HepG2 (cell line): ENCODE measurements at regions not wholly inside any gene's neighbourhood (a gene's known extent, or its start where the extent isn't known, plus 50 kb on each side); places are given as distances from the start of the nearest gene placed in this dataset.

Experiments
- ATAC-seq: fragments of 200-7000 bp; cut with Tn5 transposase; 3 replicates; pipeline ENCODE4 v1.9.1; 2020; ENCODE audit warnings: mild to moderate bottlenecking, moderate library complexity
- BruUV-seq: library from RNA; stranded (reverse); fragments of 400-500 nt; replicated peaks from 2 replicates; lab custom pipeline; 2021; lab: Mats Ljungman, UMichigan
- CTCF ChIA-PET: fragments of 300-600 bp; formaldehyde crosslinking; extraction: SDS; loops from one replicate; lab custom pipeline; 2021; ENCODE audit warnings: low total read pairs, inconsistent platforms, low intra/inter-chr PET ratio; lab: Yijun Ruan, JAX
- POLR2A ChIA-PET: fragments of 350-600 bp; sonication (Branson Sonifier 250); formaldehyde crosslinking; loops from one replicate; lab custom pipeline; 2020; ENCODE audit warnings: antibody characterized with exemption, inconsistent platforms; lab: Yijun Ruan, JAX
- DNase-seq: peaks from one replicate; pipeline ENCODE4 v3.0.0-alpha.2; 2015; ENCODE audit warnings: low spot score
- FAIRE-seq: peaks from 3 replicates; lab custom pipeline; 2011; peaks lifted over from hg19 to GRCh38; lab: Jason Lieb, UNC
- H2AFZ ChIP-seq: one replicate; pipeline ENCODE4 v1.6.1; 2011; ENCODE audit warnings: low read length, inconsistent platforms
- H3K27ac ChIP-seq: fragments of 300-600 bp; 3 replicates; pipeline ENCODE4 v1.8.0; 2011; ENCODE audit warnings: mixed run types, mild to moderate bottlenecking, mixed read lengths, low read length, inconsistent platforms; ENCODE audit not compliant: insufficient read depth; ENCODE audit errors: extremely low read length
- H3K27me3 ChIP-seq, 2 experiments: fragments of 200-600 bp in 1 of 2; 2 replicates in 1 of 2; 3 replicates in 1 of 2; pipeline versions ENCODE4 v1.6.0 to v1.8.0; 2011; ENCODE audit warnings: low read length in 2 of 2, mild to moderate bottlenecking in 2 of 2, moderate library complexity in 2 of 2, inconsistent platforms in 1 of 2; ENCODE audit not compliant: insufficient read depth in 2 of 2, control insufficient read depth in 1 of 2
- H3K36me3 ChIP-seq, 2 experiments: fragments of 200-600 bp in 1 of 2; replicated peaks in 1 of 2; 2 replicates in 1 of 2; 3 replicates in 1 of 2; pipeline versions ENCODE4 v1.5.1 to v1.8.0; 2011; ENCODE audit warnings: low read length in 2 of 2, inconsistent platforms in 1 of 2; ENCODE audit not compliant: insufficient read depth in 2 of 2, control insufficient read depth in 1 of 2
- H3K4me1 ChIP-seq: 2 replicates; pipeline ENCODE4 v1.5.1; 2012; ENCODE audit warnings: low read length, inconsistent platforms; ENCODE audit not compliant: insufficient read depth
- H3K4me2 ChIP-seq: 2 replicates; pipeline ENCODE4 v1.6.0; 2011; ENCODE audit warnings: low read depth, low read length, inconsistent platforms
- H3K4me3 ChIP-seq, 3 experiments: fragments of 200-600 bp in 1 of 3; sonication (generic), shearing (Covaris generic) in 1 of 3; replicated peaks in 1 of 3; 2 replicates each; pipeline ENCODE4 v1.5.1; 2011 to 2016; ENCODE audit warnings: low read length in 3 of 3, inconsistent platforms in 2 of 3, low read depth in 2 of 3, mild to moderate bottlenecking in 2 of 3, control low read depth in 1 of 3, mixed read lengths in 1 of 3; ENCODE audit not compliant: insufficient read depth in 1 of 3
- H3K79me2 ChIP-seq: one replicate; pipeline ENCODE4 v1.6.1; 2011; ENCODE audit warnings: low read length, inconsistent platforms; ENCODE audit not compliant: insufficient read depth
- H3K9ac ChIP-seq: 2 replicates; pipeline ENCODE4 v1.6.0; 2011; ENCODE audit warnings: mild to moderate bottlenecking, low read depth, low read length, inconsistent platforms; ENCODE audit not compliant: insufficient read depth
- H3K9me3 ChIP-seq: 2 replicates; pipeline ENCODE4 v1.5.1; 2012; ENCODE audit warnings: mild to moderate bottlenecking, low read length
- H4K20me1 ChIP-seq: 2 replicates; pipeline ENCODE4 v1.6.0; 2011; ENCODE audit warnings: inconsistent platforms, mild to moderate bottlenecking, low read length, moderate library complexity; ENCODE audit not compliant: insufficient read depth
- EZH2 ChIP-seq: conservative IDR thresholded peaks from 2 replicates; pipeline ENCODE4 v1.6.1; 2012; ENCODE audit warnings: mild to moderate bottlenecking, low read depth, low read length, moderate library complexity
- LCORL ChIP-seq, 2 experiments: fragments of 450-650 bp in 1 of 2; sonication (generic) in 1 of 2; formaldehyde crosslinking in 1 of 2; IDR thresholded peaks; 2 replicates each; pipeline versions ENCODE4 v1.5.0 to v1.6.1; 2017 to 2020; ENCODE audit warnings: antibody characterized with exemption in 1 of 2, missing genetic modification reagents in 1 of 2
- MIER3 ChIP-seq: IDR thresholded peaks from 2 replicates; pipeline ENCODE4 v1.6.1; 2016; ENCODE audit warnings: missing compliant biosample characterization, borderline replicate concordance
- MIXL1 ChIP-seq: IDR thresholded peaks from 2 replicates; pipeline ENCODE4 v1.6.1; 2016
- SYNCRIP ChIP-seq: fragments of 200-400 bp; formaldehyde crosslinking; IDR thresholded peaks from 2 replicates; pipeline ENCODE4 v1.6.1; 2018; ENCODE audit warnings: mild to moderate bottlenecking, low read depth, low read length; ENCODE audit not compliant: insufficient read depth
- TAF15 ChIP-seq: fragments of 200-400 bp; formaldehyde crosslinking; IDR thresholded peaks from one replicate; pipeline ENCODE4 v1.6.1; 2018; ENCODE audit warnings: mild to moderate bottlenecking, low read depth, low read length; ENCODE audit not compliant: poor library complexity, severe bottlenecking
- ZKSCAN5 ChIP-seq: sonication (generic); formaldehyde crosslinking; IDR thresholded peaks from 2 replicates; pipeline ENCODE4 v1.5.1; 2020; ENCODE audit warnings: mild to moderate bottlenecking, missing genetic modification reagents
- ZNF3 ChIP-seq: IDR thresholded peaks from 2 replicates; pipeline ENCODE4 v1.7.0; 2017; ENCODE audit warnings: inconsistent platforms
- ZNF430 ChIP-seq: sonication (generic); formaldehyde crosslinking; IDR thresholded peaks from 2 replicates; pipeline ENCODE4 v1.9.0; 2021; ENCODE audit warnings: mild to moderate bottlenecking, missing genetic modification reagents
- ZNF446 ChIP-seq: sonication (generic); formaldehyde crosslinking; IDR thresholded peaks from 2 replicates; pipeline ENCODE4 v1.5.0; 2020; ENCODE audit warnings: mild to moderate bottlenecking, missing genetic modification reagents
- ZNF724P ChIP-seq: sonication (generic); formaldehyde crosslinking; IDR thresholded peaks from 2 replicates; pipeline ENCODE4 v1.8.0; 2022; ENCODE audit warnings: missing genetic modification reagents, borderline replicate concordance
- ZNF766 ChIP-seq: sonication (generic); formaldehyde crosslinking; IDR thresholded peaks from 2 replicates; pipeline ENCODE4 v1.5.0; 2020; ENCODE audit warnings: missing genetic modification reagents, borderline replicate concordance
- WGBS: methylation state at CpG from one replicate; pipeline ENCODE4 v1.1.6; 2017; ENCODE audit warnings: low lambda C conversion rate; 5-methylcytosine and 5-hydroxymethylcytosine counted together
- in situ Hi-C: cut with HindIII; loops from 2 replicates; pipeline ENCODE4 v1.10.0; 2017; ENCODE audit warnings: low pct_unique_long_range_greater_than_20kb; ENCODE audit not compliant: extremely low pct_ligation_motif_present
- intact Hi-C: fragments of 100-400 bp; cut with micrococcal nuclease; formaldehyde crosslinking; loops from one replicate; pipeline ENCODE4 v1.10.0; 2022; ENCODE audit not compliant: unreplicated experiment

GRCh38 chr2:116877944-116878343 lies 936.5 kb upstream of the DDX18 start:
- CTCF ChIA-PET = no interaction called here
- no peak for ATAC-seq
- POLR2A ChIA-PET = no interaction called here
- Histone ChIP-seq H3K4me3 (no peak overlapping the region), H3K36me3 (no peaks in the 10 kb centered on the region), H3K27ac (no peak overlapping the region), H3K9ac (no peak overlapping the region), H3K9me3 (peaks cover 100% of the 10 kb centered on the region), H3K4me1 (no peaks in the 10 kb centered on the region), H3K27me3 (no peaks in the 10 kb centered on the region), H2AFZ (no peak overlapping the region), H4K20me1 (no peaks in the 10 kb centered on the region), H3K79me2 (no peaks in the 10 kb centered on the region), H3K4me2 (no peak overlapping the region)
- 32% methylated on average over 2 of the region's 2 CpGs for WGBS
- no peak for TF ChIP-seq EZH2
- TF ChIP-seq ZNF724P (CRISPR knock-in tag) = no peak
- no peak for TF ChIP-seq ZNF766 (CRISPR knock-in tag)
- no peak for TF ChIP-seq ZNF430
- no peak for TF ChIP-seq TAF15
- no peak for TF ChIP-seq ZNF446 (CRISPR knock-in tag)
- no peak for TF ChIP-seq LCORL (IDR thresholded peaks at IDR 0.05)
- no peak for TF ChIP-seq LCORL (CRISPR knock-in tag; IDR thresholded peaks at IDR 0.05)
- TF ChIP-seq MIXL1 (CRISPR knock-in tag) = no peak
- TF ChIP-seq MIER3 (CRISPR knock-in tag) = no peak
- no peak for TF ChIP-seq ZKSCAN5
- no peak for TF ChIP-seq SYNCRIP
- no peak for TF ChIP-seq ZNF3
- no peak for DNase-seq
- BruUV-seq = no TSS peak
- in situ Hi-C loops (no loop called here), intact Hi-C loops (no loop called here)
- no peak for FAIRE-seq
